NCI-H446 treated with DMSO at 0.1 percent for 48 hours (cell line): ENCODE measurements at regions not wholly inside any gene's neighbourhood (a gene's known extent, or its start where the extent isn't known, plus 50 kb on each side); places are given as distances from the start of the nearest gene placed in this dataset.
"Not testable (repeated sequence)": the region's sequence is repeated elsewhere in the genome, so short reads cannot be mapped to it uniquely, and the experiment has no call there.

Experiments
- DNase-seq: peaks from one replicate; lab custom pipeline; 2025; lab: John Stamatoyannopoulos, UW

- no peak for DNase-seq
These were observed 265.7 kb downstream of the FAM170A start for GRCh38 chr5:119895066-119895465.

- no peak for DNase-seq
These were observed 267.6 kb downstream of the FAM170A start for GRCh38 chr5:119896826-119897536.

DNA sequence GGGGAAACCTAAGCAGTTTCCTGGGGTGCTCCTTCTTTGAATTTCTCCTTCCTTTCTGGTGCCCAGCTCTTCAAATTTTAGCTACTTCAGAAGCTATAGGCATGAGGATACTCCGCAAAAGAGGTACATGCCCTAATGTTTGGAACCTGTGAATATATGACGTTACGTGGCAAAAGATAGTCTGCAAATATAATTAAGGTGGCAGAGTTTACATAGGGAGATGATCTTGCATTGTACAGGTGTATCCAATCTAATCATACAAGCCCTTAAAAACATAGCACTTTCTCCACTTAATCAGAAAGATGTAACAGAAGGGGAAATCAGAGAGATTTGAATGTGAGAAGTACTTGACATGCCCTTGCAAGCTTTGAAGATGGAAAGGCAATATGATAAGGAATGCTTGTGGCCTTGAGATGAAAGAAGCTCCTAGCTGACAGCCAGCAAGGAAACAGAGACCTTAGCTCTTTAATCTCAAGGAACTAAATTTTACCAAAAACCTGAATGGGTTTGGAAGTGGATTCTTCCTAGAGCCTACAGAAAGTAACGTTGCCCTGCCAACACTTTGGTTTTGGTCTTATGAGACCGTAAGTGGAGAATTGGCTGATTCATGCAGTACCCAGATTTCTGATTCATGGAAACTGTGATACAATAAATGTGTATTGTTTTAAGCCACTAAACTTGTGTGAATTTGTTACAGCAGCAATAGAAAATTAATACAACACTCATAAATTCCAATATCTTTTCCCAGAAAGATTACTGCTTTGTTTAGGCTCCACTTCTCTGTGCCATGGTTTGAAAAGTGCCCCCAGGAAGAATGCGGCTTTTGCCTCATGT is 268.4 kb downstream of the FAM170A start:
- no peak for DNase-seq

- DNase-seq: no peak
These were observed 270.6 kb downstream of the FAM170A start for GRCh38 chr5:119899981-119900380.

DNA sequence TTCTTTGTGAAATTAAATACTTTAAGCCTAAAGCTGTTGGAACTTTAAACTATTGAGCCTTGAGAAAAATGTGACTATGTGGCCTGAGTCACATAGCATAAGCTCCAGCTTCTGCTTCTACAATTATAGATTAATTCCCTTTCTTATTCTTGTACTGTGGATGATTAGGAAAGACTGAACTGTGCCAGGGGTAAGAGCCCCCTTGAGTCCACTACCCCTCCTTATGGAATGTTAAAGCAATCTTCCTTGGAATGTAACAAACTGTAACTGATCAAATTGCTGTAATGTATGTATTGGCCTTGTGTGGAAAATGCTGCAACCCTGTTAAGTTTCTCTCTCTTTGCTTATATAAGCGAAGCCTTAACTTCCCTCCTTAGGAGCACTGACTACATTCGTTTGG is 273.2 kb downstream of the FAM170A start:
- no peak for DNase-seq

- no peak for DNase-seq
These were observed 284.1 kb downstream of the FAM170A start for GRCh38 chr5:119913425-119913824.

GRCh38 chr5:119919279-119919678 is 289.9 kb downstream of the FAM170A start:
- no peak for DNase-seq

- no peak for DNase-seq
These were observed 296.9 kb downstream of the FAM170A start for GRCh38 chr5:119926301-119926700.

- DNase-seq: no peak
These were observed 299.6 kb downstream of the FAM170A start for GRCh38 chr5:119928974-119929373.

DNA sequence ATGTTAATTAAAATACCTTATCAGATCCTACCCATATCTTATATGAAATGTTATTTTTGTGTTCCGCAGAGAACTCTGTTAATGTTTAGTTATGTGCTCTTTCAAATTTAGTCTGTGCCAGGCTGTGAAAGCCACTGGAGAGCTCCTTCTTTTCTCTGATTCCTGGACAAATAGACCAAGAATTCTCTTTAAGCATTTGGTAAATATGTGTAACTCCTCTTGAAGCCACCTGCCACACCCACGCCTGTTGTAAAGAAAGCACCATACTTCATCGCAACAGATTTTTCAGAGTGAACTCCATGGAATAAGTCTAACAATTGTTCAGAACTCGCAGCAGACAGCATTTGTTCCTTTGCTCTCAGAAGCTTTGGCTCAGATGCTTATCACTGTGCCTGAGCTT is 301.1 kb downstream of the FAM170A start:
- DNase-seq: no peak

DNA sequence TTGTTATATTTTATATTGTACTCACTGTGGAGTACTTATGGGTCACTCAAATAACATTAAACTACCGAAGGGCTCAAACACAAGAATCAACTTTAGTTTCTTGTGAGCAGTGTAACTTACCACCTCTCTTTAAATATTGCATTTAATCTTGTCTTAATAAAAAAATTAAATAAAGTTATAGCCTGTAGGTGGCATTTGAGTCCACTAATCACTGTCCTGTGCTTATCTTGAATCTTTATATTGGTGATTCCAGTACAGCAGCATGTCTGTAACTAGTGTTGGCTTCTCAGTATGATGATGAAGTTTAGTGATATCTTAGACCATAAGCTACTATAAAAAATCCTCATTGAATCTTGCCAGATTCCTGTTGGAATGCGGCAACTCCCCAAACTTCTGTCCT is 313.8 kb downstream of the FAM170A start:
- DNase-seq: no peak

DNA sequence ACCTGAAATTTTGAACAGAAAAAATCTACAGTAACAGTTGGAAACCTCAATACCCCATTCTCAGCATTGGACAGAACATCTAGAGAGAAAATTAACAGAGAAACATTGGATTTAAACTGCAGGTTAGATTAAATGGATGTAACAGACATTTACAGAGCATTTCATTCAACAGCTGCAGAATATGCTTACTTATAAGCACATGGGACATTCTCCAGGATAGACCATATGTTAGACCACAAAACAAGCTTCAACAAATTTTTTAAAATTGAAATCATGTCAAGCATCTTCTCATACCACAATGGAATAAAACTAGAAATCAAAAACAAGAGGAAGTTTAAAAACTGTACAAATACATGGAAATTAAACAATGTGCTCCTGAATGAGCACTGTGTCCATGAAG is 316.3 kb downstream of the FAM170A start:
- DNase-seq: no peak

DNA sequence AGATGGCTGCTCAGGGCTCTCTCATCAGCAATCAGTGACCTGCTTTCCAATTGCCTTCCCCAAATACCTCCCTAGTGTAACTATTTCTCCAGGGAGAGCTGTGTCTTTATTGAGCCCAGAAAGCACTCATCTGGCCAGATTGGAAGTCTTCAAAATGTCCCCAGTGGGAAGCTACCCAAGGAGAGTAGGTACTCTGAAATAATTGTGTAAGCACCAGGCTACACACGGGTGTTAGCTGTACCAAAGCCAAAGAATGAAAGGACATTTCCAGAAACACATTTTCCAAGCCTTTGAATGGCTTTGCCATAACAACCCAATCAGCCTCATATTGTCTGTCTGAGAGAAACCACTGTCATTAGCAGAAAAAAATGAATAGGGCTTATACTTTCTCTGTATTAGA is 318.8 kb downstream of the FAM170A start:
- DNase-seq: no peak

DNA sequence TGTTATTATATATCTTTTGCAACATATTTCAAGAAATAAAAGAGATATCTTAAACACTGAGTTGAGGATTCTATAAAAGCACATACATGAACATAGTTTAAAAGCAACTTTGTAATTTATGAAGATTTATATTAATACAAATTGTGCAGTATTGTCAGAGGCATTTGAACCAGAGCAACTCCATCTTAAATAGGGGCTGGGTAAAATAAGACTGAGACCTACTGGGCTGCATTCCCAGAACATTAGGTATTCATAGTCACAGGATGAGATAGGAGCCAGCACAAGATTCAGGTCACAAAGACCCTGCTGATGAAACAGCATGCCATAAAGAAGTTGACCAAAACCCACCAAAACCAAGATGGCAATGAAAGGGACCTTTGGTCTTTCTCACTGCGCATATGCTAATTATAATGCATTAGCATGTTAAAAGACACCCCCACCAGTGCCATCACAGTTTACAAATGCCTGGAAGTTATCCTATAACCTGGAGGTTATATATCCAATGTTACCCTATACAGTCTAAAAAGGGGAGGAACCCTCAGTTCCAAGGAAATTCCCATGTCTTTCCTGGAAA is 320.2 kb downstream of the FAM170A start:
- DNase-seq: no peak

DNA sequence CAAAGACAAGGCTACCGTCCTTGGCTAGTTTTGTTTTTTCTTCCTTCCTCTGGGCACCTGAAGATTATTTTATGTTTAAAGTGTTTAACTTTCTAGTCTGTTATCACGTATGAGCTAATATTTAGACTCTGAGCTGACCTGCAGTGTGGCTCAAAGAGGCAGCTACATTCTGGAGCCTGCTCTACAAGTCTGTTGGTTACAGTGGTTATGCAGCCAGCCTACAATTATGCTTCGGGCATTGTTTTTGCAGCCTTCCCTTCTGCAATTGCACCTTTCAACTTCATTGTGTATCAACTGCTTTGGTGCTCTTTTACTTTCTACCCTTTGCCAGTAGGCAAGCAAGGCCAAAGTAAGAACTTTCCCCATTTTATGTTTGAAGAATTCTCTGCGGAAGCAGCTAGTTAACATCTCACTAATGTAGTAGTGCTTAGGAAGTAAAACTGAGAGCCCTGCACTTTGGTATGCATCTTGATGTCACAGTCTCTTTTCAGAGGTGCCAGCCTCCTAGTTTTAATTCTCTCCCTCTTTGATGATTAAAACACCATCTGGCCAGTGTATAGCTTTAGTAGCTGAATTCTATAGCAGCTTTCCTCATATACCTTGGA is 322.1 kb downstream of the FAM170A start:
- no peak for DNase-seq

DNA sequence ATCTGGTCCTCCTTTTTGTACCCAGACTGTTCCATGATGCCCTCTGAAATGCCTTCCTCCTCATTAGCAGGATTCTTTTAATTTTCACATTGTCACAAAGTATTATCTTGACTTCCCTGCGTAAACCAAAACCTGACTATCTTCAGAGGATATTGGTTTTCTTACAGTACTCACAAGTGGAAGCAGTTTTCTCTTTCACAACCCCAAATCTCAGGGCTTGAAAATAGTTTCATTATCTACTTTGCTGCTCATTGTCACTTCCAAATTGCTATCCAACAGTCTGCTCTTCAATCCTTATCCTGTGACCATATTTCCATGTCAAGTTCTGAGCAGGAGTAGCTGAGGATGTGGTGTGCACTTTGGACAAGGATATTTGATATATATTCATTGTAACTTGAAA is 324.1 kb downstream of the FAM170A start:
- no peak for DNase-seq

- DNase-seq: no peak
These were observed 324.7 kb downstream of the FAM170A start for GRCh38 chr5:119954106-119954505.

DNA sequence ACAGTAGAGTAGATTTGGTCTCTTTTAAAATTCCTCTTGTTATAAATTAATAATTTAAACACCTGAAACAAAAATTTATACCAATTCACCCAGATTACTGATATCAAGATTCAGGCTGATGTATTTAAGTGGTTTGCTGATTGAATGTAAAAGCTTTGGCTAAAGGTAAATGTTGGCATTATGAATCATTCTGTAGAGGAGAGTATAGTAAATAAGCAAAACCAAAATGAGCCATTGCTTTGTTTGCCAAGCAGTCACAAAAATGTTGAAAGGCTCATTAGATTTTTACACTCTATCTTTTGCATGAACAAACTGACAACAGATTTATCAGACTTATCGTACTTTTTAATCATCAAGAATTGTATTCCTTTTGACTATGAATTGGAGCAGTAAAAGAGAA is 332.6 kb downstream of the FAM170A start:
- no peak for DNase-seq

GRCh38 chr5:119966028-119966427 is 336.7 kb downstream of the FAM170A start:
- DNase-seq: no peak

DNA sequence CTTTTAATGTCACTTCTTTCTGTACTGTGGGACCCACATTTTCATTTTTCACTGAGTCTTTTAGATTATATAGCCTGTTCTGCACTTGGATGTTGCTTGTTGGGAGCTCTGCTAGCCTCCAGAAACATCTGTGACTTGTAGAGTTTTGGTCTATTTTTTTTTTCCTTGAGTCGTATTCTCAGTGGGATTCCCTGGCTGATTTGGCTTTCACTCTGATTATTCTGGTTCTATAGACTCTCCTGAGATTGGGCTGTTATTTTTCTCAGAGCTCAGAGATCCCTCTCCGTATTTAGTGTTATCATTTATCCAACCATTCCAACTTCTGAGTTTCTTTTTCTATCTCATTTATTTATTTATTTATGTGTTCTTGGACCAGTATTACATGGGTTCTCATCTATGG is 339.3 kb downstream of the FAM170A start:
- no peak for DNase-seq

DNA sequence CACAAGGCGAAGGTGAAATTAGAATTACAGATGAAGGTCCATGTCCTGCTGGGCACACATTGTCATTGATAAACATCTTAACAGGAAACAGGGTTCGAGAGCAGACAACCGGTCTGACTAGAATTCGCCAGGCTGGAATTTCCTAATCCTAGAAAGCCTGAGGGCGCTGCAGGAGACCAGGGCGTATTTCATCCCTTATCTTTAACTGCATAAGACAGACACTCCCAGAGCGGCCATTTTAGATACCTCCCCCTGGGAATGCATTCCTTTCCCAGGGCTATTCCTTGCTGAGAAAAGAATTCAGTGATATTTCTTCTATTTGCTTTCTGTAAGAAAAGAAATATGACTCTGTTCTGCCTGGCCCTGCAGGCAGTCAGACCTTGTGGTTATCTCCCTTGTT is 357.7 kb downstream of the FAM170A start:
- not testable (repeated sequence) for DNase-seq

DNA sequence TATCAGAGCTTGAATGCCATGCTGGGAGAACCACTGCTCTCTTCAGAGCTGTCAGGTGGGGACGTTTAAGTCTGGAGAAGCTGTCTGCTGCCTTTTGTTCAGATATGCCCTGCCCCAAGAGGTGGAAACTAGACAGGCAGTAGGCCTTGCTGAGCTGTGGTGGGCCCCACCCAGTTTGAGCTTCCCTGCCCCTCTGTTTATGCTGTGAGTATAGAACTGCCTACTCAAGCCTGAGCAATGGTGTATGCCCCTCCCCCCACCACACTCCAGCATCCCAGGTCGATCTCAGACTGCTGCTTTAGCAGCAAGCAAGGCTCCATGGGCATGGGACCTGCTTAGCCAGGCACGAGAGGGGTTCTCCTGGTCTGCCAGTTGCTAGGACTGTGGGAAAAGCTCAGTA is 362.3 kb downstream of the FAM170A start:
- DNase-seq: no peak

GRCh38 chr5:119996128-119996527 is 366.8 kb downstream of the FAM170A start:
- DNase-seq: no peak
